Activated CD4-positive, alpha-beta T cell treated with anti-CD3 and anti-CD28 coated beads for 48 hours (primary cell): ENCODE measurements at regions not wholly inside any gene's neighbourhood (a gene's known extent, or its start where the extent isn't known, plus 50 kb on each side); places are given as distances from the start of the nearest gene placed in this dataset.
"Not testable (repeated sequence)": the region's sequence is repeated elsewhere in the genome, so short reads cannot be mapped to it uniquely, and the experiment has no call there.

Source experiments
- DNase-seq: peaks from one replicate; pipeline ENCODE4 v3.0.0-alpha.2; 2020

GRCh38 chr6:144546807-144547206, 261.7 kb downstream of the UTRN start:
- DNase-seq = no peak

GRCh38 chr6:144547409-144547808, 262.3 kb downstream of the UTRN start:
- no peak for DNase-seq

GRCh38 chr6:144548536-144548935, 263.4 kb downstream of the UTRN start:
- DNase-seq = no peak

DNA sequence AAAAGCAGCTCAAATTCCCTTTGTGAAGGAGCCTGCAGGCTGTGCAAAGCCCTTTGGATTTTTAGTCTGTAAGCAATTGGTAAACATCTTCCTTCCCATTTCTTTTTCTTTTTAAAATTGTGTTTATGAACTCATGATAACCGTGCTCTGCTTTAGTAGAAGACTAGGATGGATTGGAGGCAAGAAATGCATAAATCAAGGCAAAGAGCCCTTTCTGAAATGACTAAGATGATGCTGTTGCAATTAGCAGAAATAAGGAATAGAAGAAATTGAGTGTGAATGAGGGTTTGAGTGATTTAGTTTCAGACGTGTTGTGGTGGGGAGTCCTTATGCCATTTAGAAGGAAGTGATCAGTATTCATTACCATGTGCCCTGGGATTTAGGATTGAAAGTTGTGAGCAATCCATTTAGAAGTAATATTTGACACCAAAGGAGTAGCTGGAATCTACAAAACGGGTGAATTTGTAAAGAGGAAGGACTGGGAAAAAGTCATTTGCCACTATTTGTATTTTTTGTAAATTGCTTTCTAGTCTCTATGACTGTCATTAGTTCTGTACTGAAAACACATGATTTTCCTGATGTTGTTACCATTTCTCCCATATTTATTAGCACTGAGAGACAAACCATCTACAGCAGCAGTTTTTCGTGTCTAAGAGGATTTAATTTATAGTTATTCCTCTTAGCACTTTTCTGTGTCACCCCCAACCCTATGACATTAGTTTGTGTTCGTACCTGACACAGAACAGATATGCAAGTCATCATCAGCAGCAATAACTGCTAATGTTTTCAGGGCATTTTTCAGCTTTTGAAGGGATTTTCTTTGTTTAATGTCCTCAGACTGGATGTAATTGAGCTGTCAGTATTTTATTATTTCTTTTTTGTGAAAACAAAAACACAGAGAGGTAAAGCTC, 265.0 kb downstream of the UTRN start:
- no peak for DNase-seq

DNA sequence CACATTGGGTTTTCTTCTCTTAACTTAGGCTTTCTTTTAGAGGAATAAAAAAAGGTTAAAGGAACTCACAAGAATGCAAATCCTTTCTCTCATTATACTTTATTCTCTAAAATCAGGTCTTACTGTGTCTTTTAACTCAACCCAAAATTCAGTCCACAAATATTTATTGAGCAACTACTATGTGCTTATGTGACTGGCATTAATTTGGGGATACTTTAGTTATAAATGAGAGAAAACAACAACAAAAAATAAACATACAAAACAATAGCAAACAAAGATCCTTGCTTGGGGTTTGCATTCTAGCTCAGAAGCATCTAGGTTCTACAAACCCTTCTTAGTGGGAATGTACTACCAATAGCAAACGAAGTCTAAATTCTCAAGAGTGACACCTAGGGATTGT, 266.2 kb downstream of the UTRN start:
- no peak for DNase-seq

DNA sequence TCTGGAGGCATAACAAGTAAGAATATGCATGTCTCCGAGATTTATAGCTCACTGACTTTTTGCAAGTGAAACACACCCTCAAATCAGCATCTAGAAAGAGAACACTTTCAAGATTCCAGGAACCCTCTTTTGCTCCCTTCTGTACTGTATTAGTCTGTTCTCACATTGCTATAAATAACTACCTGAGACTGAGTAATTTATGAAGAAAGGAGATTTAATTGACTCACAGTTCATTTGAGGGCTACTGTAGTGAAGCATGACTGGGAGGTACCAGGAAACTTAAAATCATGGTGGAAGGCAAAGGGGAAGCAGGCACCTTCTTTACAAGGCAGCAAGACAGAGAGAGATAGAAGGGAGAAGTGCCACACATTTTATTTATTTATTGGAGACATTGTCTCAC, 269.9 kb downstream of the UTRN start:
- DNase-seq = no peak

- DNase-seq = peak; percentile 55
Observed at GRCh38 chr6:144559865-144560593, 274.9 kb downstream of the UTRN start.

DNA sequence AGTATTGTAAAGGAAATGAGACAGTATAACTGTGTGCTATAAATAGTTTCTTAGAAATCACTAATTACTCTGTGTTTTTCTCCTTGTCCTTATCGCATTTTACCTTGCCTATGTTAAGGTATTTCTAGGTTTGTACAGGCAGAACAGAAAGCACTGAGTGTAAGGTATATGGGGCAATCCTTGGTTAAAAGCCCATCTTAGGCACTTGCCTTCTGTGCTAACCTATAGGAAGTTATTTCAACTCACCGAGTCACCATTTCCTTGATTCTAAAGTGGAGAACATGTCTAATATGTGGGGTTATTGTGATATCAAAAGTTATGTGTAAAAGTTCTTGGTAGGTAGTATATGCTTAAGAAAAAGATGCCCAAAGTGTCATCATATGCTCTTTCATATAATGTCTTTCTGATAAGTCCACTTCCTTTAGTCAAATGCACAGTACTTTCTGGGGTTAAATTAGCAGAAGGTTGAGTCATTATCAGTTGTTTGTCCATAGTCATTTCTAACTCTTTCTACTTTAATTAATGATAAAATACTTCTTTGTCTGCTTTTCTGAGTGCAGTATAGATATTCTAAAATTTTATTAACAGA, 276.4 kb downstream of the UTRN start:
- no peak for DNase-seq

- no peak for DNase-seq
Observed at GRCh38 chr6:144564202-144564601, 279.1 kb downstream of the UTRN start.

GRCh38 chr6:144566868-144567615, 281.9 kb downstream of the UTRN start:
- DNase-seq = no peak

DNA sequence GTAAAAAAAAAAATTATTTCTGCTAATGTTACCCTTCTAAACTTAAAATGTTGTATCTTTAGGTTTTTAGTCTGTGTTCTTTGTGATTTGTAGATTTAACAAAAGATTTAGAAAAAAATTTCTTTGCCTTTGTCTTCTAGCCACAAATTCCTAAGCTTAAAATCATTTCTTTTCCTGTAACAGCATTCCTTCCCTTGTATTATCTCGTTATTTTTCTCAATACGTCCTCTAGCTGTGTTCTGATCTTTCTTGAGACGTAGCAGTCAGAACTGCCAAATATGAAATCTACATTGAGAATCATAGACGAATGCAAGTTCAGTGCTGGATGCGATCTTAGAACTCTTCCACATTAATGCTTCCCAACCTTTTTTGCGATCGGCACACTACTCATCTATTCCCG, 283.1 kb downstream of the UTRN start:
- DNase-seq = no peak

DNA sequence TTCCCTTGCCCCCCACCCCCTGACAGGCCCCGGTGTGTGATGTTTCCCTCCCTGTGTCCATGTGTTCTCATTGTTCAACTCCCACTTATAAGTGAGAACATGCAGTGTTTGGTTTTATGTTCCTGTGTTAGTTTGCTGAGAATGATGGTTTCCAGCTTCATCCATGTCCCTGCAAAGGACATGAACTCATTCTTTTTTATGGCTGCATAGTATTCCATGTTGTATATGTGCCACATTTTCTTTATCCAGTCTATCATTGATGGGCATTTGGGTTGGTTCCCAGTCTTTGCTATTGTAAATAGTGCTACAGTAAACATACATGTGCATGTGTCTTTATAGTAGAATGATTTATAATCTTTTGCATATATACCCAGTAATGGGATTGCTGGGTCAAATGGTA, 287.4 kb downstream of the UTRN start:
- DNase-seq = not testable (repeated sequence)

GRCh38 chr6:144574796-144575195, 289.7 kb downstream of the UTRN start:
- no peak for DNase-seq

- no peak for DNase-seq
Observed at GRCh38 chr6:144575327-144575726, 290.2 kb downstream of the UTRN start.

GRCh38 chr6:144576871-144577270, 291.7 kb downstream of the UTRN start:
- DNase-seq = no peak

- no peak for DNase-seq
Observed at GRCh38 chr6:144578385-144579350, 293.5 kb downstream of the UTRN start.

DNA sequence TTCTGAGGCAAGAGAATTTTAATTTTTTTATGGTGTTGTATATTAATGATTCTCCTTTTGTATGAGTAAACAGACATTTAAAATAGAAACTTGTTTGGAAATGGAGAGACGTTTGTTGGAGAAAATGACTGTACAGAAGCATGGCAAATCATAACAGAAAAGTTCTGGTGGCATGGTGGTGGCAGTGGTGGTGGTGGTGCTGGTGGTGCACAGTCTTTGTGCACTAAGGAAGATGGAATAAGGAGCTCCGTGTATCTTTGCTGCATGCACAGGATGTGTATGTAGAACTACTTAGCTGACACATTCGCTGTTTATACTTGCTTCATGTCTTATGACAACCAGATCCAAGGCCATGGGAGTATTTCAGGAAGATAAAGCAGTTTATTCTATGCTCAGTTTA, 294.9 kb downstream of the UTRN start:
- no peak for DNase-seq

- DNase-seq = no peak
Observed at GRCh38 chr6:144580771-144581170, 295.6 kb downstream of the UTRN start.

GRCh38 chr6:144581812-144582537, 296.8 kb downstream of the UTRN start:
- no peak for DNase-seq

DNA sequence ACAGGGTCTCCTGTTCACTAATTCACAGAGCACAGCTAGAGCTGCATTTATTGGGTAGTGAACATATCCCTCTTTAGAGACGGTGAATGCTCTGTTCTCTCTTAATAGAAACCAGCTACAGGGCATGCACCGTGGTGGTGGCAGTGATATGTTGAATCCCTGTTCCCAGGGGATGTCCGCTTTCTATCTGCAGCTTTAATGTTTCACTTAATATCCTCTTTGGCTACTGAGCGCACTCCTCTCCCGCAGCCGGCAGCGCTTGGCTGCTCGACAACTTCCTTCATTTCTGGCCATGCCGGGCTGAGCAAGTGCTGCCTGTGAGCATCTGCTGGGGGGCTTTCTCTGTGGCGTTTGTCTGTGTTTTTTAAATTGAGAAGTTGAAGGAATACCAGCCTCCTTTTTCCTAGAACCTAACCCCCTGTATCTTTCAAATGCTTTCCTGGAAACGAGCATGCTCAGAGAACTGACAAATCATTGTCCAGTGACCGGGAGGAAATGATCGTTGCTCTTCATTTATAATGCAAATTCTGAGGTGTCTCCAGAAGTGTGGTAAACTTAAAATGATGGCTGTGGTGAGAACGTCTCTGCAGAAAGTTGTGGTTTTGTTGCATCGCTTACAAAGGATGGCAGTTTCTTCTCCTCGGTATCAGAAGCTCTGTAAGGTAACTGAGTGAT, 297.9 kb downstream of the UTRN start:
- peak; percentile 32 for DNase-seq

DNA sequence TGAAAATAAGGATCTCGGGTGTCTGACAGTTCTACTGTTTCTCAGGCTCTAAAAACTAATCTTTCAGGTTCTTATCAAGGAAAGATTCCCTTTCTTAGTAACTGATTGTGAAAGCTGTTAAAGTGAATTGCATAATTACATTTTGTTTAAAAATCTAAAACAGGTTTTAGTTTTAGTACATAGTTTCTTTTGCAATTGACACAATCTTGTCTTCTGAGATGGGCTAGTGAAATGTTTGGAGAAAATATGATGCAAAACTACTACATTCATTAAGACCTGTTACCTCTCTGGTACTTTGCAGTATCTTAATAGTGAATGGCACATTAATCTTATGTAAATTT, 298.4 kb downstream of the UTRN start:
- DNase-seq = no peak
